22Rv1 (cell line): ENCODE measurements at regions not wholly inside any gene's neighbourhood (a gene's known extent, or its start where the extent isn't known, plus 50 kb on each side); places are given as distances from the start of the nearest gene placed in this dataset.

Experiments used
- H3K27ac ChIP-seq: fragments of 450-650 bp; 2 replicates; pipeline ENCODE4 v1.5.1; 2017
- CTCF ChIP-seq: fragments of 450-650 bp; IDR thresholded peaks from 2 replicates; pipeline ENCODE4 v1.5.1; 2017; ENCODE audit warnings: mild to moderate bottlenecking
- ZFX ChIP-seq: fragments of 450-650 bp; IDR thresholded peaks from 2 replicates; pipeline ENCODE4 v1.6.1; 2017; ENCODE audit warnings: antibody characterized with exemption, borderline replicate concordance

DNA sequence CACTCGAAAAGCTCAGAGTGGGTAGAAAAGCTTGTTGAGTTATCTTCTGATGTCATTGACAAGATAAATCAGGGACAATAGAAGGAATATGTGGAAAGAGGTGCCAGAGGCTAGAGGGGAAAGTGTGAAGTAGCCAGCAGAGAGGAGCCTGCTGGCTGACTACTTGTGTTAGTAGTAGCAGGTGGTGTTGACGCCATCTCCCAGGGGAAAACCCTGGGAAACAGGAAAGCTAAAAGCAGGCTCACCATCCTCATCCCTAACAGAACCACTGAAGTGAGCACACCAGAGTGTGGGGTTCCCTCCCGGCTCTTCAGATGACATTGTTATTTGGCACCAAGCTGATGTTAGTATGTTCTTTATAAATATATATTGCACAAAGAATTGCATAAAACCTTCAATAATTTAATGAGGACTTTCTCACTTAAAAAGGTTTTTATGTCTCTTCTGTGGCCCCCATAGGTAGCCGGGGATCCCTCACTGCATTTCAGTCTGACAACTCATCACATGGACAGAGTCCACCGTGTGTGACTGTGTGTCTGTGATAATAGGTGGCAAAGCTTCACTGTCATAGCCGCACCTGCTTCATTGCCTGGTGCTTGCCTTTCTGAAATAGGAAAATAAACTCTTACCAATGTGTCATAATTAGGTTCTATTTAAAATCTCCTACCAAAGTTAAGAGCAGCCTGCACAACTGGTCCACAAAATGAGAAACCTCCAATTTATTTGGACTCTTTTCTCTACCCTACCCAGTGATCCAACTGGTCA lies 63.2 kb upstream of the TOP3B start:
- no peak for TF ChIP-seq CTCF
- TF ChIP-seq ZFX: no peak
- H3K27ac ChIP-seq: no peak overlapping the region

- TF ChIP-seq ZFX: no peak
- no peak for TF ChIP-seq CTCF
- no peak overlapping the region for H3K27ac ChIP-seq
Observed at GRCh38 chr22:22044153-22044552, 61.6 kb upstream of the TOP3B start.

GRCh38 chr22:22043296-22044078 lies 60.9 kb upstream of the TOP3B start:
- no peak for TF ChIP-seq CTCF
- no peak for TF ChIP-seq ZFX

DNA sequence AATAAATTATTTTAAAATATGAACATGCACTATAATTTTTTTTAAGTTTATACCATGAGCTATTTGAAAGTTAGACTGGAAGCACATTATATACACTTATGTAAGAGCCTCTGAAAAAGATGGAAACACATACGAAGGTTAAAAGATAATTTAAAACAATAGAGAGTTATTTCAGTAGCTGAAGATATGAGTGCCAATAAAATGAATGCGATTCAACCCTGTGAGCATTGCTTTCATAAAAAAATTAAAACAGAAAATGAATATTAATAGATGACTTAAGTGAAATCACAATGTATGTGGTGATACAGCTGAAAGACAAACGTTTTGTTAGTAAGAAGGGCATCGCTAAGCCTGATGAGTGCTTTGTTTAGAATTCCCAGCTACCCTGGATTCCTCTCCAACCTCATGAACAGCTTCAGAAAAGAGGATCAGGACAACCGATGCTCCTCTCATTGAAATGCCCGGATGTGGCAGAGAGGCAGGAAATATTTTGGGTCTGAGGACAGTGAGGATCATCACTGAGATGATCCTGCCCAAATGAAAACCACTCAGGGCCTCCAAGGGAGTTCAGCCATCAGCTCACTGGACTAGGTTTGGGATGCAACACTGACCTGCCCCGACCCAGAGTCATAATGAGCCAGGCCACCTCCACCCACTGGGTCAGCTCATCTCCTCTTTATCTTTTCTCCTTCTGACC lies 60.2 kb upstream of the TOP3B start:
- H3K27ac ChIP-seq: no peak overlapping the region
- TF ChIP-seq ZFX: no peak
- no peak for TF ChIP-seq CTCF

More at GRCh38 chr22:22043296-22044078, 60.9 kb upstream of the TOP3B start:
- H3K27ac ChIP-seq: no peak overlapping the region

GRCh38 chr22:22042009-22042408 lies 59.4 kb upstream of the TOP3B start:
- TF ChIP-seq CTCF: no peak
- no peak for TF ChIP-seq ZFX
- no peak overlapping the region for H3K27ac ChIP-seq

DNA sequence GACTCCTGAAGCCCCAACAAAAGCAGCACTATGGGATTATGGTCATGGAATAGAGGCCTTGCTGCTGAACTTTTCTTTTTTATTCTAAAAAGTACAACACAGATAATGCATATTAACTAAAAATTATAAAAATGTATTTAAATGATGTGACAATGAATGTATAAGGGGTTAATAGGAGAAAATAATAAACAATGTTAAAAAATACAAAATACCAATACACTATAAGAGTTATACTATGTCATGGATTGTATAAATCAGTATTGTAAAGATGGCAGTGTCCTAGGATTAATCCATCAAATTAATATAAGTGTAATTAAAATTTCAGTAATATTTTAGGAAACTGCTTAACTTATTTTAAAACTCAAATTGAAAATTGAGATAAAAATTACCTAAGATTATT lies 58.3 kb upstream of the TOP3B start:
- TF ChIP-seq CTCF: no peak
- no peak for TF ChIP-seq ZFX
- H3K27ac ChIP-seq: no peak overlapping the region
